Transverse colon (tissue), 4 donors: ENCODE measurements at regions not wholly inside any gene's neighbourhood (a gene's known extent, or its start where the extent isn't known, plus 50 kb on each side); places are given as distances from the start of the nearest gene placed in this dataset.
"Not testable (repeated sequence)": the region's sequence is repeated elsewhere in the genome, so short reads cannot be mapped to it uniquely, and the experiment has no call there.

Experiments used
- DNase-seq: peaks from one replicate; pipeline ENCODE4 v3.0.0-alpha.2; 2019
- H3K27ac ChIP-seq, 4 donors: fragments of 200-600 bp; sonication (generic); 2 replicates each; pipeline ENCODE4 v1.5.1; 2016 to 2018; ENCODE audit warnings: inconsistent platforms in 4 of 4
- H3K27me3 ChIP-seq: fragments of 200-600 bp; sonication (generic); 2 replicates; pipeline ENCODE4 v1.5.1; 2017; ENCODE audit warnings: inconsistent platforms
- H3K36me3 ChIP-seq, 4 donors: fragments of 200-600 bp; sonication (generic); 2 replicates each; pipeline ENCODE4 v1.5.1; 2017 to 2019; ENCODE audit warnings: inconsistent platforms in 4 of 4
- H3K4me1 ChIP-seq, 4 donors: fragments of 200-600 bp; sonication (generic); 2 replicates each; pipeline ENCODE4 v1.5.1; 2017 to 2020; ENCODE audit warnings: inconsistent platforms in 4 of 4
- H3K4me3 ChIP-seq, 4 donors: fragments of 200-600 bp; sonication (generic); 1 replicate in 1 of 4; 2 replicates in 3 of 4; pipeline versions ENCODE4 v1.5.1 to v1.6.1; 2017 to 2019; ENCODE audit warnings: inconsistent platforms in 4 of 4
- H3K9me3 ChIP-seq, 2 donors: fragments of 200-600 bp; sonication (generic); 2 replicates each; pipeline ENCODE4 v1.5.1; 2017 to 2019; ENCODE audit warnings: inconsistent platforms in 2 of 2
- EP300 ChIP-seq: sonication (generic); formaldehyde crosslinking; IDR thresholded peaks from one replicate; pipeline ENCODE4 v1.6.1; 2017; ENCODE audit warnings: antibody characterized with exemption, low read depth
- POLR2A ChIP-seq: fragments of 450-650 bp; IDR thresholded peaks from one replicate; pipeline ENCODE4 v1.6.1; 2016; ENCODE audit warnings: antibody characterized with exemption, mild to moderate bottlenecking, moderate library complexity
- POLR2AphosphoS5 ChIP-seq, 3 donors: sonication (generic); formaldehyde crosslinking; IDR thresholded peaks; one replicate each; pipeline ENCODE4 v1.6.1; 2016; ENCODE audit warnings: antibody characterized with exemption in 3 of 3
- WGBS, 2 donors: methylation state at CpG; one replicate each; pipeline ENCODE4 v1.1.5; 2018; ENCODE audit warnings: low coverage in 1 of 2; 5-methylcytosine and 5-hydroxymethylcytosine counted together
- in situ Hi-C, 4 donors: fragments of 200-750 bp; cut with MboI; loops; one replicate each; pipeline versions ENCODE4 v1.15.0 to v1.15.1; 2017; ENCODE audit warnings: low sequenced_read_pairs in 3 of 4, low pct_ligation_motif_present in 1 of 4, low pct_unique_long_range_greater_than_20kb in 1 of 4
- intact Hi-C: fragments of 100-400 bp; cut with DNase I; formaldehyde crosslinking; loops from one replicate; pipeline ENCODE4 v1.15.1; 2023; ENCODE audit warnings: low total_unique reads
- TF ChIP-seq, protein P1 (sequence below), 5 experiments: fragments of 200-600 bp in 3 of 5; fragments of 450-650 bp in 2 of 5; sonication (generic) in 3 of 5; IDR thresholded peaks; 1 replicate in 2 of 5; 2 replicates in 3 of 5; pipeline ENCODE4 v1.5.1; 2016 to 2017; ENCODE audit warnings: antibody characterized with exemption in 5 of 5, inconsistent platforms in 3 of 5, mild to moderate bottlenecking in 2 of 5, moderate library complexity in 1 of 5

DNA sequence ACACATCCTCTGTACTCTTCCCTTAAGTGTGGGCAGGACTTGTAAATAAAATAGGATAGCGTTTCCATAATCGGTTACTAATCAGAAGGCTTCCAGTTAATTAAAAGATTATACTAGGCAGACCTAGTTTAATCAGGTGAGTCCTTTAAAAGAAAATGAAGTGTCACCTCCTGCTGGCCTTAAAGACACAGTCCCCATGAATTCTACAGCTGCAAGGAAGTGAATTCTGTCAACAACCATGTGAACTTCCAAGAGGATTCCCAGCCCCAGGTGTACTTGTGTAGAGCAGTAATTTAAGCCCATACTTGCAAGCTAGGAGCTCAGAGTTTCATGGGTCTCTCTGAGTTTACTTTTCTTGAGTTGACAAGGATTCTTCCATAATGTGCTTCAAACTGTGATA lies 918.3 kb downstream of the DTWD2 start:
- in situ Hi-C loops (no loop called here), intact Hi-C loops (no loop called here)
- WGBS, 2 donors, result 89 to 100% methylated on average over 2 of the region's 2 CpGs
- TF ChIP-seq POLR2AphosphoS5 (IDR thresholded peaks at IDR 0.05), result no peak
- no peak for TF ChIP-seq EP300
- TF ChIP-seq POLR2A, result no peak
- TF ChIP-seq, protein P1, sequence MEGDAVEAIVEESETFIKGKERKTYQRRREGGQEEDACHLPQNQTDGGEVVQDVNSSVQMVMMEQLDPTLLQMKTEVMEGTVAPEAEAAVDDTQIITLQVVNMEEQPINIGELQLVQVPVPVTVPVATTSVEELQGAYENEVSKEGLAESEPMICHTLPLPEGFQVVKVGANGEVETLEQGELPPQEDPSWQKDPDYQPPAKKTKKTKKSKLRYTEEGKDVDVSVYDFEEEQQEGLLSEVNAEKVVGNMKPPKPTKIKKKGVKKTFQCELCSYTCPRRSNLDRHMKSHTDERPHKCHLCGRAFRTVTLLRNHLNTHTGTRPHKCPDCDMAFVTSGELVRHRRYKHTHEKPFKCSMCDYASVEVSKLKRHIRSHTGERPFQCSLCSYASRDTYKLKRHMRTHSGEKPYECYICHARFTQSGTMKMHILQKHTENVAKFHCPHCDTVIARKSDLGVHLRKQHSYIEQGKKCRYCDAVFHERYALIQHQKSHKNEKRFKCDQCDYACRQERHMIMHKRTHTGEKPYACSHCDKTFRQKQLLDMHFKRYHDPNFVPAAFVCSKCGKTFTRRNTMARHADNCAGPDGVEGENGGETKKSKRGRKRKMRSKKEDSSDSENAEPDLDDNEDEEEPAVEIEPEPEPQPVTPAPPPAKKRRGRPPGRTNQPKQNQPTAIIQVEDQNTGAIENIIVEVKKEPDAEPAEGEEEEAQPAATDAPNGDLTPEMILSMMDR (IDR thresholded peaks at IDR 0.05), result no peak
- no peak overlapping the region for H3K27ac ChIP-seq
- H3K4me3 ChIP-seq, result no peak overlapping the region
- no peaks in the 10 kb centered on the region for H3K4me1 ChIP-seq
- no peaks in the 10 kb centered on the region for H3K36me3 ChIP-seq
- H3K9me3 ChIP-seq, result no peaks in the 10 kb centered on the region
- DNase-seq, result no peak
- H3K27me3 ChIP-seq, result no peaks in the 10 kb centered on the region

DNA sequence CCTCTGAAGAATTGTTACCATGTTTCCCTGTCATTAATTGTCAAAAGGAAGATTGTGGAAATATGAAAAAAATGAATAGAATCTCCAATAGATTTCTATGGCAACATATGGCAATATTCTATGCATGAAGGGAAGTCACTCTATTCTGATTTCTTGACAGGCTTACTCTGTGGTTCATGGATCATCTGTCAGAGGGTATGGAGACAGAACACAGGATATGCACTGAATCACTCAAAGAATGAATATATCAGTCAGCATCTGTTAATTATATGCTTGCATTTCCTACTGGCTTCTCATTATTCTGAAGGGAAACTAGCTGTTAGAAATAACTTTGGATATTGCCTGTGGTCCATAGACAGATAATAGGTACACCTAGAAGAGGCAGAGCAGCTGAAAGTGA lies 918.9 kb downstream of the DTWD2 start:
- Histone ChIP-seq H3K4me1 (no peaks in the 10 kb centered on the region), H3K27ac (no peak overlapping the region), H3K4me3 (no peak overlapping the region), H3K9me3 (no peaks in the 10 kb centered on the region), H3K36me3 (no peaks in the 10 kb centered on the region), H3K27me3 (no peaks in the 10 kb centered on the region)
- in situ Hi-C loops, result no loop called here
- intact Hi-C loops, result no loop called here
- TF ChIP-seq POLR2A (no peak), EP300 (no peak), POLR2AphosphoS5 (IDR thresholded peaks at IDR 0.05) (no peak)
- TF ChIP-seq, protein P1 (IDR thresholded peaks at IDR 0.05), result no peak
- DNase-seq, result no peak

DNA sequence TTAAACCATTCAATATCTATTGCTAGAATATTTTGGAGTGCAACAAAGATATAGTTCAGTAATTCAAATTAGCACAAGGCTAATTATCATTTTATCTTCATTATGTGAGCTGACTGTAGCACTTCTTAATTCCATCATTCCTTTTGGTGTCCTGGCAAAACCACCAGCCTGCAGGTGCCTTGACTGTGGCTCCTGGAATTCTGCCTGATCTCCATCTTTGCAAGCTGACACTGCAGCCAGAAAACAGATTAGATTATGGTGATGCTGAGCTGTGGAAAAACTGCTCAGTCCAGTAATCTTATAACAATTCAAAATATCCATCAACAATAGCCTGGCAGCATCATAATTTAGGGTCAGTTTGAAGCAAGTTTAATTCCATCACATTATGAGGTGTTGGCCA lies 919.5 kb downstream of the DTWD2 start:
- Histone ChIP-seq H3K4me3 (no peak overlapping the region), H3K27ac (no peak overlapping the region), H3K9me3 (no peaks in the 10 kb centered on the region), H3K36me3 (no peaks in the 10 kb centered on the region), H3K4me1 (no peaks in the 10 kb centered on the region), H3K27me3 (no peaks in the 10 kb centered on the region)
- TF ChIP-seq, protein P1 (IDR thresholded peaks at IDR 0.05), result no peak
- TF ChIP-seq POLR2AphosphoS5 (IDR thresholded peaks at IDR 0.05) (no peak), EP300 (no peak), POLR2A (no peak)
- intact Hi-C loops, result no loop called here
- in situ Hi-C loops, result no loop called here
- DNase-seq, result no peak

DNA sequence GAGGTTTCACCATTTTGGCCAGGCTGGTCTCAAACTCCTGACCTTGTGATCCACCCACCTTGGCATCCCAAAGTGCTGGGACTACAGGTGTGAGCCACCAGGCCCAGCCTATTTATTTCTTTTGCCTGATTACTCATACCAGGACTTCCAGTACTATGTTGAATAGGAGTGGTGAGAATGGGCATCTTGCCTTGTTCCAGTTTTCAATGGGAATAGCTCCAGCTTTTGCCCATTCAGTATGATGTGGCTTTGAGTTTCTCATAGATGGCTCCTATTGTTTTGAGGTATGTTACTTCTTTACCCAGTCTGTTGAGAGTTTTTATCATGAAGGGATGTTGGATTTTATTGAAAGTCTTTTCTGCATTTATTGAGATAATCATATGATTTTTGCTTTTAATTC lies 924.5 kb downstream of the DTWD2 start:
- intact Hi-C loops, in situ Hi-C loops, H3K4me1 ChIP-seq, H3K9me3 ChIP-seq, H3K4me3 ChIP-seq, H3K27ac ChIP-seq, H3K36me3 ChIP-seq, DNase-seq, H3K27me3 ChIP-seq: not testable (repeated sequence)

DNA sequence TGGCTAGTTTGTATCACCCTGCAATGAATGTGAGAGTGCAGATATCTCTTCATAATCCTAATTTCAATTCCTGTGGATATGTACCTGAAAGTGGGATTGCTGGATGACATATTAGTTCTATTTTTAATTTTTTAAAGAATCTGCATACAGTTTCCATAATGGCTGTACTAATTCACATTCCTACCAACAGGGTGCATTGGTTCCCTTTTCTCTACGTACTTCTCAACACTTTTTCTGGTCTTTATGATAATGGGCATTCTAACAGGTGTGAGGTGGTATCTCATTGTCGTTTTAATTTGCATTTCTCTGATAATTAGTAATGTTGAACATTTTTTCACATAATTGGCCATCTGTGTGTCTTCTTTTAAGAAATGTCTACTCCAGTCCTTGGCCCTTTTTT lies 927.5 kb downstream of the DTWD2 start:
- Histone ChIP-seq H3K9me3 (no peaks in the 10 kb centered on the region), H3K27me3 (no peaks in the 10 kb centered on the region), H3K4me1 (no peaks in the 10 kb centered on the region), H3K27ac (no peak overlapping the region), H3K36me3 (no peaks in the 10 kb centered on the region), H3K4me3 (no peak overlapping the region)
- WGBS, 2 donors, result 67 to 80% methylated on average over 1 to 2 of the region's 2 CpGs
- intact Hi-C loops (no loop called here), in situ Hi-C loops (no loop called here)
- DNase-seq, result no peak
- TF ChIP-seq EP300 (no peak), POLR2A (no peak), POLR2AphosphoS5 (IDR thresholded peaks at IDR 0.05) (no peak)
- TF ChIP-seq, protein P1 (IDR thresholded peaks at IDR 0.05), result no peak
